MV-4-11 (cell line): ENCODE measurements at regions not wholly inside any gene's neighbourhood (a gene's known extent, or its start where the extent isn't known, plus 50 kb on each side); places are given as distances from the start of the nearest gene placed in this dataset.

Experiments
- DNase-seq: peaks from one replicate; lab custom pipeline; 2025; lab: John Stamatoyannopoulos, UW

DNA sequence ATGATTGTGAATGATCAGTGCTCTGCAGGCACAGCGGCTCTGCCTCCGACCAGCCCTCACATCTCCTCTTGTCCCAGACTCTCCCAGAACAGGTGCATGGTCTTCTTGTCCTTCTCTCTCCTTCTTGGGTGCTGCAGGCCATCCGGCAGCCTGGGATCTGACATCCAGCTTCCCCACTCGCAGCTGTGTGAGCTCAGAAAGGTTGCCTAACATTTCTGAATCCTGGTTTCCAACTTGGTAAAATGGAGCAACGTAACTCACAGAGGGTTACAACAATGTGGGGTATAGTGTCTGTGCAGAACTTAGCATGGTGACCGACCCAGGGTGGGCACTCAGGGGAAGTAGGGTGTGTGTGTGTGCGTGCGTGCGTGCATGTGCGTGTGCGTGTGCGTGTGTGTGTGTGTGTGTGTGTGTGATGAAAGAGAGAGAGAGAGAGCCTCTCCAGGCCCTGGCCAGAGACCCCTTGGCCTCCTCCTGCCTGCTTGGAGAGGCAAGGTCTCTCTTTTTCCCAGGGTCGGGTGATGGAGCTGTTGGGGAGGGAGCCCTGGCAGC lies 110.1 kb downstream of the SNX5 start:
- DNase-seq: no peak

GRCh38 chr20:17857639-17858449 lies 110.8 kb downstream of the SNX5 start:
- no peak for DNase-seq

DNA sequence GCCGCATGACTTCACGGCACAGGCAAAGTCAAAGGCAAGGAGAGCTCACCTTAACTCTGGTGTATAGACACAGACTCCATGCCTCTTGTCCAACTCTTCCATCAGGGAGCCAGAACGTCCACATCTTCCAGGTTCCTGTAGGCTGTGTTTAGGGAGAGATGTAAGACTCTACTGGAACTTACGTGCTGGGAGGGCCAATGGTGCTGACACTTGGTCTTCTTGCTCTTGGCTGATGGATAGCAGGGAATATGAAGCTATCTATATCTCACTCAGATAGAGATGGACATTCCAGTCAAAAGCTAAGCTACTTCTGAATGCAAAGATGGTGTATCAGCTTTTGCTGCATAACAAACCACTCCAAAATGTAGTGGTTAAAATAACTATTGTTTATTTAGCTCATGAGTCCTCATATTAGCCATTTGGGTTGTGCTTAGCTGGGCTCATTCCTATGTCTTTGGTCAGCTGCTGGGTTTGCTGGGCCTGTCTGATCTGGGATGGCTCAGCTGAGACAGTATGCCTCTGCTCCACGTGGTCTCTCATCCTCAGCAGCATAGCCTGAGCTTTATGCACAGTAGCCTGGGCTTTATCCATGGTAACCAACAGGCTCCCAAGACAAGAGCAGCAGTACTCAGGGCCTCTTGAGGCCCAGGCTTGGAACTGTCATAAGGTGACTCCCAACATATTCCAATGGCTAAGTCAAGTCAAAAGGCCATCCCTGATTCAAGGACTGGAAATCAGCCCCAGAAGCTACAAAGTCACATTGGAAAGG lies 111.6 kb downstream of the SNX5 start:
- no peak for DNase-seq

GRCh38 chr20:17856024-17856564 lies 112.5 kb downstream of the SNX5 start:
- peak; percentile 86 for DNase-seq

DNA sequence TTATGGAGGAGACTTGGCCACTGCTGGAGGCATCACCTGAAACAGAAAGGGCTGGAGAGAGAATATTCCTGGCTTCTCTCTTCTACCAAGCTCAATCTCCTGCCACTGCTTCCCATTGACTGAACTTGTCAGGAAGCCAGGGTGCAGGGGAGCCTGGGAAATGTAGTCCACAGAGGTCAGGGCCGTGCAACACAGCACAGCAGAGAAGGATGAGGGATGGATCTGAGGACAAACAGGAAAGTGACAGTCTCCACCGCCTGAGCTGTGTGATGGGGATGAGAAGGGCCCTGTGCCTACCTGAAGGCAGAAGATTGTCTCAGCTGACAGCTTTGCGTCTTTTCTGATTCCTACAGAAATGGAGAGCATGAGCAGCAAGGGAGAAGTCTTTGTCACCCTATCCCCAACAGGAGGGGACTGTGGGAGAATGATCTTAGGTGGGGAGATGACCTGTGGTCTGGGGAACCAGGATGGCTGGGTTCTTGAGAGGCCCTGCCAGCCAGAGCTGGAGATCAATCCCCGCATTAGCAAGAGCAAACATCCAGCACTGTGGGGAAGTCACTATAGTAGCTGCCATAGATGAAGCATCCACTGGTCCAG lies 114.2 kb downstream of the SNX5 start:
- DNase-seq: no peak

- DNase-seq: no peak
These were observed 116.3 kb downstream of the SNX5 start for GRCh38 chr20:17852323-17852722.

DNA sequence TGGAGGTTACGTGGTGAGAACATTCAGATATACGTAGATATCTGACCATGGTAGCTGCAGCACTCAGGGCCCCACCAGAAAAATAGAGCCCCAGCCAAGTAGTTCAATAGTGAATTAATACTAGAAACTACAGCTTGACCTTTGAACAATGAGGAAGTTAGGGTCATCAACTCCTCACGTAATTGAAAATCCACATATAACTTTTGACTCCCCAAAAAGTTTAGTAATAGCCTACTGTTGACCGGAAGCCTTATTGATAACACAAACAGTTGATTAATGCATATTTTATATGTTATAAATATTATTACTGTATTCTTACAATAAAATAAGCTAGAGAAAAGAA lies 117.9 kb downstream of the SNX5 start:
- DNase-seq: no peak

GRCh38 chr20:17849901-17850683 lies 118.5 kb downstream of the SNX5 start:
- peak; percentile 52 for DNase-seq

DNA sequence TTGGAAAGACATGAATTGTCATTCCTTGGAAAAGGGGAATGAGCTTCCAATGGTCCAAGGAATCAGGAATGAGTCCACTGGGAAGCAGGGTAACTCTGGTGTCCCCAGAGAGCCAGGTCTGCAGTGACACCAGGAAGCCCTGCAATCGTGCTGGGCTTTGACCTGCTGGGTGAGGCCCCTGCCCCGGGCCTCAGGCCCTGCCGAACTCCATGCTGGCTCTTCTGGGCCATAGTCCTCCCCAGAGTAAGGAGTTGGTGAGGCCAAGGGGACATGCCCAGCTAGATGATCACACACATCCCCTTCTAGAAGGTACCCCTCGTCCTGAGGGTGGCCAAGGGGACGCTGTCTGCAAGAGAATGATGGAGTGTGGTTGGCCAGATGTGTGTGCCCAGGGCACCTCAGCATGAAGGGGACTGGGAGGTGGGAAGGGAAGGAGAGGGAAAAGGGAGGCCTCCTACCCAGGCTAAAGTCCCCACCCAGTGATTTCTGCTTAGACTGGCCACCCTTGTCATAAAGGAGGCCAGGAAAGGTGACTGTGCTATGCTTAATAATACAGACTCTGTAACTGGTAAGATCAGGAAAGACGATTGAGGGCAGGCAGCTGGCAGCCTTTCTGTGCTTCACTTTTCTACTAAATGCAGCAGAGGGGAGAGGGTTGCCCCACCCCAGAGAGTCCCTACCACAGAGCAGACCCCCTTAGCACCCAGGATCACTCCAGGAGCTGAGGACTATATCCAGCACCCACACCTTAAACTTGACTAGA lies 119.3 kb downstream of the SNX5 start:
- no peak for DNase-seq

DNA sequence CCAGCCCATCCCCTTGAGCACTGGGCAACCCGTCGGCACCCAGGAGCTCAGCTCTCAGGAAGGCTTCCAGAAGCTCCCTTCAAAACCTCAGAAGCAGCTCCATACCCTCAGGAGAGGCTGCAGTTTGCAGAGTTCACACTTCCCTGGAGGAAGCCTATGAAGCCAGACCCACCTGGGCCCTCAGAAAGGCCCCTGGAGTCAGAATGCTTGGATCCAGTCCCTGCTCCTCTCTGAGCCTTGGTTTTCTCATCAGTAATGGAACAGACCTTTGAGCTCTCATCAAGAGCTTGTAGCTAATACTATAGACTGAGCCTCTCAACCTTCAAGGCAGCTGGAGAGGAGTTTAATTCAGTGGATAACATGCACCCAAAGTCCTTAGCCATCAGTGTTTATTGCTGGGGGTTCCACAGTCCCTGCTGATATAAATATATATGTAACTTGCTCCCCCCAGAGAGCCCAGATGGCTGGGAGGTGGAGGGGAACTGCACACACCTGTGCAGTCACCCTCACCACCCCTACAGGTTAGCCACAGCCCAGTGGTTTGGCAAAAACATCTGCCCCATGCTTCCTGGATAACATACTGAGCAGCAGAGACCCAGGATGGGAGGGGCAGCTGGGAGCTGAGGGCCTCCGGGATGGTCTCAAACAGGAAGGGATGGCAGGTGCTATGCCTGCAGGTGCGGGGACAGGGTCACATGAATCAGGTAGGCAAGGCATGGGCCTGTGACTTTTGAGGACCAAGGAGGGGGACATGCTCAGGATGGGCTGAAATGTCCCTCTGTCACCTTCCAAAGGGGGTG lies 120.1 kb downstream of the SNX5 start:
- DNase-seq: no peak

DNA sequence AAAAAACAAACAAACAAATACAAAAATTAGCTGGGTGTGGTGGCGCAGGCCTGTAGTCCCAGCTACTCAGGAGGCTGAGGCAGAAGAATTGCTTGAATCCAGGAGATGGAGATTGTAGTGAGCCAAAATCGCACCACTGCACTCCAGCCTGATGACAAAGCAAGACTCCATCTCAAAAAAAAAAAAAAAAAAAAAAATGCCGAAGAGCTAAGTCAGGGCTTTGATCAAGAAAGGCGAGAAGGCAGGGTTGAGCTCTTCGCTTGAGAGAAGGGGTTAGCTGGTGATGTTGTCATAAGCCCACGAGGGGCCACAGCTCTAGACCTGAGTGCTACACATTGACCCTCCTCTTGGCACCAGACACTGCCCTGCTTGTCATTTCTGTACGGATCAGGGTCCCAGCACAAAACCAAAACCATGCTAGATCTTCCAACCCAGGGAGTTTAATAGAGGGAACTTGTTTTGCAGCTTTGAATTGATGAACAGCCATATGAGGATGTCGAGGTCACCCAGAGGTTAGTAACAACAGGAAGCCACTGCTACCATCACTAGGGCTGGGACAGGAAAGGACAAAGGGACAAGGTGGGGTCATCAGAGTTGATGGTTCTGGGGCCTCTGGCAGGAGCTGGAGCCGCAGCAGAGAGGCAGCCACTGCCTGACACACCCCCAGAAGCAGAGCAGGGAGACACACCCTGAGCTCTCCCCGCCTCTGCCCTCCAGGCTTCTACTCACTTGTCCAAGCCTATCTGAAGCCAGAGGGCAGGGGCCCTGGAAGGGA lies 122.7 kb downstream of the SNX5 start:
- DNase-seq: peak; percentile 57

DNA sequence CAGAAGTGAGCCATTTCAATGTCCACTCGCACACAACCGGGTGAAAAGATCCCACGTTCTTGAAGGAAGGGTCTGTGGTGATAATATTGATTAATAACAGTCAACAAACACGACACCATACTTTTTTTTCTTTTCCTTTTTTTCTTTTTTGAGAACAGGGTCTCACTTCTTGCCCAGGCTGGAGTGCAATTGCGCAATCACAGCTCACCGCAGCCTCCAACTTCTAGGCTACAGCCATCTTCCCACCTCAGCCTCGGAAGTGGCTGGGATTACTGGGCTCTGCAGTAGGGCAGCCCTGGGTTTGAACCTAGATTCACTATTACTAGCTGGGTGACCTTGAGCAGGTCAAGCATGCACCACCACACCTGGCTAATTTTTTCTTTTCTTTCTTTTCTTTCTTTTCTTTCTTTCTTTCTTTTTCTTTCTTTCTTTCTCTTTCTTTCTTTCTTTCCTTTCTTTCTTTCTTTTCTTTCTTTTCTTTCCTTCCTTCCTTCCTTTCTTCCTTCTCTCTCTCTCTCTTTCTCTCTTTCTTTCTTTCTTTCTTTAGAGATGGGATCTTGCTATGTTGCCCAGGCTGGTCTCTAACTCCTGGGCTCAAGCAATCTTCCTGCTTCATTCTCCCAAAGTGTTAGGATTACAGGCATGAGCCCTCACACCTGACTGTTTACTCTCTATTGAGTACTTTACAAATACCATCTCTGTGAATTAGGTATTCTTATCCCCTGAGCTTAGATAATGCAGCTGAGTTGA lies 123.9 kb downstream of the SNX5 start:
- DNase-seq: peak; percentile 66

GRCh38 chr20:17844133-17844429 lies 124.5 kb downstream of the SNX5 start:
- no peak for DNase-seq

DNA sequence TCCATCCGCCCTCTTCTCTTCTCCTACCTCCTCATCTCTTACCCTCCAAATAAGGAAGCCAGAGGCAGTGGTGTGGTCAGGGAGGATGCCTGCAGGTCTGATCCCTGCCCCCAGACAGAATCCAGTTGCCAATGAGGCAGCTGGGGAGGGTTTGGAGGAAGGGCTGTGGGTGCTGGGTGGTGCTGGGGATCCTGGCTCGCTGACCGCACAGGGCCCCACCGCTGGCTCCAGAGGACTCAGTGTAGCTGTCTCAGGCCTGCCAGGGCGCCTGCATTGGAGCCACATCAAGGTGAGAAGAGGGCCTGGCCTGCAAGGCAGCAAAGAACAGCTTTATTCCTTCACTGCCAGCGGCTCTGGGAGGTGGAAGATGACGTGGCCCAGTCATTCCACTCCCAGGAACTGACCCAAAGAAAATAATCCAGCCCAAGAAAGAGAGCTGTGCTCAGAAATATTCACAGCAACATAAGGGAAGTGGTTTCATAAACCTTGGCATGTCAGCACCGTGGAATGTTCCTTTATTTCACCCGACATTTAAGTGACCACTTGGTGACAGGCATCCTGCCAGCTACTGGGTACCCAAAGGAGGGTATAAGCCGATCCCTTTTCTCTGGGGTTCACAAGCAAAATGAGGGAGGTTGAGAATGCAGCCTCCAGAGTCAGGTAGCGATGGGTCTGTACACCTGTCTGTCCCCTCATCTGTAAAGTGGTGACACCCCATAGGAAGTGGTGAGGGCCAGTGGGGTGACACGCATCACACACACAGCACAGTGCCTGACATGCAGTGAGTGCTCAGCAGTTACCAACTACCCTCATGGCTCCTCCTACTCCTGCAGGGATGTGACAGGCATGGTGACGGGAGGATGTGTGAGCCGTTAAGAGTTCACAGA lies 125.1 kb downstream of the SNX5 start:
- DNase-seq: peak; percentile 74

DNA sequence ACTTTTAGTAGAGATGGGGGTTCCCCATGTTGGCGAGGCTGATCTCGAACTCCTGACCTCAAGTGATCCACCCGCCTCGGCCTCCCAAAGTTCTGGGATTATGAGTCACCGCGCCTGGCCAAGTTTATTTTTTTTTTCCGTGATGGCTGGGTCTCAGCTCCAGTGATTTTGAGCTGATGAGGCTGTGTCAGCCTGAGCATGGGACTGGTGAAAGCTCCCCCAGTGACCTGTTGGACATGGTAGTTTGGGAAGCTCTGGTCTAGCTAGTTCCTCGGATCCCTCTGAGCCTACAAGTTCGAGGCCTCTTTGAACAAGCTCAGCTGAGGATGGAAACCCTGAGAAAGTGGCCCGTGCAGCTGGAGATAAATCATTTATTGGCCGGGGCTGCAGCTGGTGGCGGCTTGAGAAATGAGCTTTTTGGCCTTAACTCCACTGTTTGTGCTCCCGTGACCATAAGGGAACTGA lies 126.8 kb downstream of the SNX5 start:
- DNase-seq: no peak

DNA sequence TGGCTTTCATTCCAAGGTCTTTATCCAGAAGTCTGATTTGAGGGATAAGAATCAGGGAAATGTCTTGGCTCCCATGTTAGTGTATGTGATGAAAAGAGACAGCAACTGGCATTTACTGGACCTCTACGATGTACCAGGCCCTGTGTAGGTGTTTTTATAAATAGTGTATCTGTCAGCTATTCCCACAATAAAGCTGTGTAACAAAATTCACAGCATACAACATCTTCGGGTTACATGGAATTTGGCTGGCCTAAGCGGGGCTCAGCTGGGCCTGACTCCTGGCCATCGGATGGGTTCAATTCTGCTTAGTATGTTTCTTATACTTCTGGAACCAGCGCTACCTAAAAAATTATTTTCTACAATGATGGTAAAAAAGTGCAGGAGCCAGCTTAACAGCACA lies 128.2 kb downstream of the SNX5 start:
- no peak for DNase-seq

DNA sequence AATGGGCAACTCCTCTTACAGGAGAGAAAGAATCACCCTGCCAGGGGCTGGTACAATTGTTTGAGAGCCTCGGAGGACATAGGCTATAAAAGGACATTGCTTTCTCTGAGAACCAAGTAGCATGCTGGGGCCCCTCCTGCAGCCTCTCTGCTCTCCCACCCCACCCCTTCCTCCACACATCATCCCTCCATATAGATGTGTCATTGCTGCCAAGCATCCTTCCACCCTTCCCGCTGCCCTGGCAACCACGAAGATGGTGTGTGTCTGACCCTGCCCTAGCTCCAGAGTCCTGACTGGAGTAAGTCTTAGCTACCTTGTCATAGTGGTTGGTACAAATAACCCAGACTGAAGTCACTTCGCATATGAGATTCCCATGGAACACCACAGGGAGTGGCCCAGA lies 129.7 kb downstream of the SNX5 start:
- DNase-seq: no peak

DNA sequence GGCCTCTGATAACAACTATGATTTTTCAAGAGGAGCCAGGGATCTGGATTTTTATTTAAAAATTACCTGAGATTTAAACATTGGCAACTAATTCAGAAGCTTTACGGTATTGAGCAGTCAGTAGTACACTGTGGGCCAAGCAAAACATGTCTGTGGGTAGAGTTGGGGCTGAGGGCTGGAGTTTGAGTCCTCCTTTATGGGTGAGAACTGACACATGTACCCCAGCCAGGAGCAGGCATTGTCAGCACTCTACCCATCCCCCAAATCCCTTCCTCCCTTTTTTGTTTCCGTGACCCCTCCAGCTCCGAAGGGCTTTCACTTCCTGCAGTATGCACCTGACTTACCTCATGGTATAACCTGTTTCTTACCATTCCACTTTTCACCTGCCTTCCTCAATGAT lies 131.4 kb downstream of the SNX5 start:
- no peak for DNase-seq
